Stimulated activated CD4-positive, alpha-beta T cell treated with anti-CD3 and anti-CD28 coated beads, Interleukin-4, amount 100 ng/mL, for 4 hours (primary cell): ENCODE measurements at regions not wholly inside any gene's neighbourhood (a gene's known extent, or its start where the extent isn't known, plus 50 kb on each side); places are given as distances from the start of the nearest gene placed in this dataset.
A peak's percentile ranks its signal among the peaks of the same experiment; 100 is the strongest.

Source experiments
- DNase-seq, 2 experiments: peaks; one replicate each; pipeline ENCODE4 v3.0.0-alpha.2; 2020

DNA sequence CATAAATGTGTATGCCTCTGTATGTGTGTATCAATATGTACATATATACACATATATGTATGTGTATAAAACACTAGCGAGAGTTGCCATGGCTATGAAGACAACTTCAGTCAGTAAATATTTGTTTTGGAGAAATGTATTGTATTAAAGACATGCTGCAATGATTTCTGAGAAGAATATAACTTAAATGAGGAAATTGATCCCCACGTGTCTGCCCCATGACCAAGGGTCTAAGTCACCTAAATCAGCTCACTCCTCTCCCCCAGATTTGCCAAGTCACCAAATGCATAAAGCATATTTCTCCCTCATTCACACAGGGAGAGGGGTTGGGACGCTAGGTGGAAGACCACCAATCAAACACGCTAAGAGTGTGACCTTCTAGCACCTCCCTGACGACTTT lies 58.3 kb upstream of the LYST start:
- no peak for DNase-seq

DNA sequence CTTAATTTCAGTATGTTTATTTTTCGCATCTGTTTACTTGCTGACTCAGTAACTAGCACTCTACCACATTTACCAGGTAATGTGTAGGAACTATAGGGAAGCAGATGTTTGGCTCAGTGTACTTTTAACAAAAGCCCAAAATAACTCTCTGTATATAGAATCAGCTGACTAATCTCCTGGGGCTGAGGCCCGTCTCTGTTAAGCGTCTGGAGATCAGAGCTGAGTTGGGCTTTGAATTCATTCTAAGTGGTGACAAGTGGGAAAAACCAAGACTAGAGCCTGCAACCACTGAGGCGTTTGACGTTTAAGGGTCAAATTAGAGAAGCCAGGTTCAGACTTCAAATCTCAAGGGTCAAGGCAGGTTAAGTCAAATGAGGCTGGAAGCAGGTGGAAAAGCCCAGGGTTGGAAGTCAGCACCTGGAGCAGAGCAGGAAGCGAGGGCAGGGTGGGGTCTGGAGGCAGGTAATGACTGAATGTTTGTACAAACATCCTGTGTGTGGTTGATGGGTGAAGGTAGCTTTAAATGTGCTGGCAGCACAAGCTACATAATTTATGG lies 56.8 kb upstream of the LYST start:
- DNase-seq = peak in 1 of 2 experiments; percentile 7

DNA sequence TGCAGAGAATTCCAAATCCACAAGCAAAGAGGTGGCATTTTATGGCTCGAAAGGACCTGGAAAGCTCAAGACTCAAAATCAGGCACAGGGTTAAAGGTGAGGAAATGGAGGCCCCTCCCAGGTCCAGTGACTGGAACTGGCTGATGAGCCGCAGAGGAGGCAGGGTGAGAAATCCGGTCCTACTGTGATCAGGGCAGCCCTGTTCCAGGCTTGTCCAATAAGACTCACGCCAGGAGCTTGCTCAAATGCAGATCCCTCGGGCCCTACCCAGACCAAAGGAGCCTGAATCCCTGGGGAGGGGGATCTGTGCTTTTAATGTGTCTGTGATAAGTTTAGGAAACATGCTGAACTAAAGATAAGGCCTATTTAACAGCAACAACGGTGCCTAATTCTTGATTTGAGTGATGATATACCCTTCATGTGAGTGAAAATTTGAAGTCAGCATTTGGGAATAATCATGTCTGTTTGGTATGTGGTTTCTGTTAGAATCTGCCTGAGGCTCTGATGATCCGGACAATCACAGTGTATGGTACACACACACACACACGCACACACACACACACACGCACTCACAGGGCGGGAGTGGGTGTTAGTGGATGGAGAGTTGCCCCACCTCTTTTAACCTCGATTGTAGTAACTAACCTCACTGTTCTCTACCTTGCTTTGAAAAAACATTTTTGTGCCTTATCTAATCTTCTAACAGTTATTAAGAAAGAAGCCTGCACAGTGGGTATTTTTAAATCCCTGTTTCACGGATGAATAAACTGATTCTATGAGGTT lies 54.1 kb upstream of the LYST start:
- DNase-seq = no peak

GRCh38 chr1:235919833-235920441 lies 53.2 kb upstream of the LYST start:
- DNase-seq = no peak

GRCh38 chr1:235919127-235919832 lies 52.6 kb upstream of the LYST start:
- DNase-seq = no peak

DNA sequence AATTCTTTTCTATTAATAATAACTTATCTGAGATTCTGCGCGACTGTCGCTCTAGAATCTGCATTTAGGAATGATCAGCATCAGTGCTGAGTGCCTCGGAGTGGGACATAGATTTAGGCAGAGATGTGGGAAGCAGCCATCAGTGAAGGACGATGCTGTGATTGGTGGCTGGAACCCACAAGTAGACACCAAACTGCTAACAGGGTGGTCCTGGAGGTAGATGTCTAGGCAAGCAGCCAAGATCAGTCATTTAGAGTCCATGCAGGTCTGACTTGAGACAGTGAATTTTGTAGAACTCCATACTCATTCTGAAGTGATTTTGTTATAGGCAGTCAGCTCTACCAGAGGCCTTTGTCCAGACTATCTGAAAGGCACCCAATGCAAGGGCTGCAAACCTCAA lies 51.8 kb upstream of the LYST start:
- DNase-seq = no peak

DNA sequence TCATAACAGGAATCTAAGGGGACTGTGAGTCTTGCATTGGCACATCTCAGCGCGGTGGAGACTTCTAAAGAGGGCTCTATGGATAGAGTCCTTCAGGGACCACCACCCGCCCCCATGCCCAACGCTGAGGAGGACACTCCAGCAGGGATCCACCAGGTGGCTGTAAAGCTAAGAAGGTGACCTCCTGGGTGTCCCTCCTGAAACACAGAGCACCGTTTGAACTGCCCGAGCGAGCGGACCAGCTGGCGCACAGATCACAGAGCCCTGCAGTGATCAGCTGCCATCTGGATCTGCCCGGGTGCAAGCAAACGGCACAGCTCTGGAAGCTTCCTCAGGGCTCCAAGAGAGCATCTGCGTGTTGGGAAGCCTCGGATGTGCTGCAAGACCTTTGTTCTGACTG lies 51.3 kb upstream of the LYST start:
- no peak for DNase-seq

DNA sequence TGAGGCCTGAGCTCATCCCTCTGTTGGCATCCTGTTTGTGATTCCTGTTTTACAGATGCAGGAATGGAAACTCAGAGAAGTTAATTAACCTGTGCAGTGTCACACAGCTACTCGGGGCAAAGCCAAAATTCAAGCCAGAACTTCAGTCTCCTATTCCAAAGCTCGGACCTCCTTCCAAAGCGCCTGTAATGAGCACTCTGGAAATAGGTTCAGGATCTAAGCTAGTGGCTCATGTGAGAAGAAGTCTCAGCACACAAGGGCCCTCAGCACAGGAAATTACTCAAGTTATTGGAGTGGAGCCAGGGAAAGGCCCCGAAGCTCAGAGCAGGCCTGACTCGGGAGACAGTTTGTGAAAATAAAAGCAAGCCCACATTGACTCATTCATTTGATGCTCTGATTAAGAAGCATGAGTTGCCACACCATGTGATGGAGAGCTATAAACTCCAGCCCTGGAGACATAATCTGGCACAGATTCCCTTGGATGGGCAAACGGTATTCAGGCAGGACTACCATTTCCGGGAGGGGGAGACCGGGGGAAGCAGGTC lies 50.6 kb upstream of the LYST start:
- DNase-seq = peak; percentile 52 to 79
